Epithelial cell of prostate (primary cell): ENCODE measurements at regions not wholly inside any gene's neighbourhood (a gene's known extent, or its start where the extent isn't known, plus 50 kb on each side); places are given as distances from the start of the nearest gene placed in this dataset.

Experiments
- DNase-seq: peaks from one replicate; pipeline ENCODE4 v3.0.0-alpha.2; 2011; ENCODE audit warnings: low read depth, low spot score
- H3K27ac ChIP-seq: fragments of 450-650 bp; 2 replicates; pipeline ENCODE4 v1.5.1; 2017; ENCODE audit warnings: mild to moderate bottlenecking

DNA sequence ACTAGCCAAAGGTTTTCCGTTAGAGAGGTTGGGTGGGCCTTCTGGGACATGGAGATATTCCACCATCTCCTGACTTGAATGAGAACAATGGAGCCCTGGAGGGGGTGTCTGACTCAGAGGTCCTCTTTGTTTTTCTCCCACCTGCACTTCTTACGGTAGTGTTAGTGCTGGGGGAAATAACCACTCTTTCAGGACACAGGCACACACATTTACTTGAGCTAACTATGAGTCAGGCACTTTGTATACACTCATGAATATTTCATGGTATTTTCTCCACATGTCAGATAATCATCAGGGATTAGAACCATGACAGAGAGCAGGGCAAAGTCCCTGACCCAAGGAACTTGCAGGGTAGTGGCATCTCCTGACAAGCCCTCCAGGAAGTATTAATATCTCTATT is 439.1 kb downstream of the TSN start:
- DNase-seq, result no peak
- H3K27ac ChIP-seq, result no peak overlapping the region

DNA sequence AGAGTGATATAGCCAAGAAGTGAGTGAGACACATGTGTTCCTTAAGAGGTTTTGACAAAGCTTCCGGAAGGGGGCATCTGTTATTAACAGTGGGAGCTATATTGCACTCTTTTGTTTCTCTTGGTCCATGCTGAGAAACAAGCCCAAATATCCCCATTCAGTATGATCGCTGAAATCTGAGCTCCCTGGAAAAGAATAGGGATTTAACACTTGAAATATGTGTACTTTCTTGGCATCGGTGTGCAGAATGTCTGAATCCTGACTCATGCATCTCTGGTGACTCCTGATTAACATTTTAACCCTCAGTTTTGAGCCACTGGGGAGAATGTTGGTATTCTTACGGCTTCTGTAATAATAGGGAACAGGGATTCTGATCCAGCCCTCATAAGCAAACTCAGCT is 448.1 kb downstream of the TSN start:
- H3K27ac ChIP-seq, result no peak overlapping the region
- no peak for DNase-seq

DNA sequence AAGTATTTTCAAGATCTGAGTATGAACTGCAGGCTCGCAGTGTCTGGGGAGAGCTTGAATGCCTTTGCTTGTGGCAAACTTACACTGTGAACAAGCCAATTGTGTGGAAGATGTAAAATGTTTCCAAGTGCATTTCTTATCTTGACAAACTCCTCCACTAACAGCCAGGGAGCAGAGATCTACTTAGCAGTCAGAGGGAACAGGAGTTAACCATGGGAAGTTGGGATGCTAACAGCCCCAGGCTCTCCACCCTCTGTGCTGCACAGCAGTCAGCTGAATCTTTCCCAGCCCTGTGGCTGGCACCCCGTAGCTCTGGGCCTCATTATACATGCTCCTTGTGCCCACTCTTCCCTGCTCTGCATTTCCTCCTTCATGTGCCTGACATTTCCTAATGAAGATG is 450.2 kb downstream of the TSN start:
- no peak overlapping the region for H3K27ac ChIP-seq
- no peak for DNase-seq

DNA sequence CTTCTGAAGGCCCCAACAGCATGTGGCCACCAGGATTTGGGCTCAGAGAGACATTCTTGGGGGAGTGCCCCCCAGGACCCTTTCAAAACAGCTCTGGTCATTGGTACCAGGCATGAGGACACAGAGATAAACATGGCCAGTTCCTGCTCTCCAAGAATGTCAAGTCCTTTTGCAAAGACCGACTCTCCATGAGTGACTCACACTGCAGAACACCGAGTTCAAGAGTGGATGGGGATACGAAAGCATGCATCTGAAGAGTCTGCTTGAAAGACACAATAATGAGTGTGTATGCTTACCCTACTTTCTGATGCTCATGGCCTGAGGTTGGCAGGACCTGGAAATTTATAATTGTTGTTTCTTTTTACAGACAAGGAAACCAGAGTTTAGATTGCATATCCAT is 450.6 kb downstream of the TSN start:
- no peak overlapping the region for H3K27ac ChIP-seq
- no peak for DNase-seq

DNA sequence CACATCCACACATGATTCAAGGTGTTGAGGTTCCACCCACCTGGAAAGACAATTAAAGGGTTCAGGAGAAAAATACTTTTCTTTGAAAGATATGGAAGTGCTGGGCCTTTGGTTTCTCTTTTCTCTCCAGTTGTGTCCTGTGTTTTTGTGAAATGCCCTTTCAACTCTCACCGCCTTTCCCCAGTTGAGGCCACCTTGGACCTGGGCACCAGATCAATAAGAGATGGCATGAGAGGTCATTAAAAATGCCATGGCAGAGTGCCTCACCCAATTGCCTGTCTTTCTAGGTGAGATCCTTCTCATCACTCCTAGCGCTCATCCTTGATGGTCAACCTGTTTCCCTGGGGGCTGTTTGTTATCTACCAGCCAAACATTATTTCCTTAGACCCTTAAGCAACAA is 453.9 kb downstream of the TSN start:
- no peak for DNase-seq
- no peak overlapping the region for H3K27ac ChIP-seq

DNA sequence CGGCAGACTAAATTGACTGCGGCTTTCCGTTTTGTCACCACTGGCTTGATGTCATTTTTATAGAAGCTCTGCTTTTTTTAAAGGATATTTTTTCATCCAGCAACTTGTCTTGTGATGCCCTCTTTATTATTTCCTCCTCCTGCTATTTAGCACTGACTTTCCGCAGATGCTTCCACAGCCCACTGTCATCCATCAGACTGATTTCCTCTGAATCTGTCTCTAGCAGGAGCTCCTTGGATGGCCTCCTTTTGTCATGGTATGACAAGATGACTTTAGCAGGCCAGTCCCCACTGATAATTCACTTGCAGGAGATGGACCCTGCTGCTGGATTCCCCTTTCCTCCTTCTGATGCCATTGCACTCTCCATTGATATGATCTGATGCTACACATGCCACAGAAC is 454.6 kb downstream of the TSN start:
- no peak for DNase-seq
- no peak overlapping the region for H3K27ac ChIP-seq

DNA sequence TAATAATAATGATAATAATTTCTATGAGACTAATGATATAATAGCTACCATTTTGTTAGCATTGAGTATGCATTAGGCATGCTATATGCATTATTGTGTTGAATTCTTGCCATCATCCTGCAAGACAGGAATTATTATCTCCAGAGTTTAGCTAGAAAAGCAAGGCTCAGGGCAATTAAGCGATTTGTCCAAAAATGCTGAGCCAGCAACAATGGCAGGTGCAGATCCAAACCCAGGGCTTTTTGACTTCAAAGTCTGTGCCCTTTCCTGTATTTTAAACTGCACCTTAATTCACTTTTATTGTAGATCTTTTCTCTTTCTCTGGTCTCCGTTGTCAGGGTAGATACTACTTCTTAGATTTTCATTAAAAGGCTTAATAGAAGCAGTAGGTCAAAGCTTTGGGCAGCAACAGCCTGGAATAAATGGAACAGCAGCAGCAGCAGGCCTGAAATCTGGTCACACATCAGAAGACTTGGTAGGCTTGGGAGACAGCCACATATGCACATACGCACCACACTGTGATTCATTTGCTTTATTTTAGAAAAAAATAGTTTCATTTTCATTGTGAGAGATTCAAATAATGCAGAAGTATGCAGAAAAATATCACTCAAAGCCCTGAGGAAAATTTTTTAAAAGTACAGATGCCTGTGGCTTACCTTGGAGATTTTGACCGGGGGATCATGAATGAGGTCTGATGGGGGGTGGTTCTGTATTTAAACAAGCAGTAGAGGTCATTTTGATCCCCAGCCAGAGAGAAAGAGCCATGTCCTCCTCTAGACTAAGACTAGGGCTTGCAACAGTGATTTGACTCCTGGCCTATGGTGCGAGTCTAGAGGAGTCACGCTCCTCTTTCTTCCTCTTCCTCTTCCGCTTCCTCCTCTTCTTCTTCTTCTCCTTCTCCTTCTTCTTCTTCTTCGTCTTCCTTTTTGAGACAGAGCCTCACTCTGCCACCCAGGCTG is 455.7 kb downstream of the TSN start:
- DNase-seq, result no peak
- H3K27ac ChIP-seq, result no peak overlapping the region

DNA sequence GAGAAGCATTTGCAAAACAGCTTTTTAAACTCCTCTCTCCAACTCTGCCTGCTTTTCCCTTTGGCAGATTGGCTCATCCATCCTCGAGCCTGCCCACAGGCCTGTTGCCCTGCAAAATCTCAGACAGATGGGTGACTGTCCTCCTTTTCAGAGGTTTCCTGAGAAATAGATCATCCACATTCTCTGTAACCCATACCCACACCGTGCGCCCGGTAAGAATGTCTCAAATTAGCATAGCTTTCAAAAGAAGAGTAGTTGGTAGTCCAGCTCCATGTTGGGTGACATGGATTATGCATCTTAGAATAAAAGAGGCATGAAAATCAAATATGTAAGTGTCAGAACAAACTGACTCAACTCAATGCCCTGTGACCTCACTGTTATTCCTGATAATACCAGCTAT is 457.9 kb downstream of the TSN start:
- no peak overlapping the region for H3K27ac ChIP-seq

DNA sequence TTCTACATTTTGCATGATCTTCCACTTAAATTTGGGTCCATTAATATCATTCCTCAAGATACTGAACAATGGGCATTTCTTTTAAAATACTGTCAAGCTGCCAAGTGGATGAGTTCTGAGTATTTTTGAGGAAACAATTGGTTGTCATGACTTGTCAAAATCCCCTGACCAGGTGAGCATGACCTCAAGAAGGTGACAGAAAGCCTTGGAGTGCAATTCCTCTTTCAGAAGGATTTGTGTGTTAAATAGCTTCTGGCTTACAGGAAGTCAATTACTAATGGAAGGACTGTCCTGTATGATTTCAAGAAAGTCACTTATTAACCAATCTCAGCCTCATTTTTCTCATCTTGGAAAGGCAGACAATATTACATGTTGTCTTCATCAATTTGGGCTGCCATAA is 460.6 kb downstream of the TSN start:
- no peak for DNase-seq
- H3K27ac ChIP-seq, result no peak overlapping the region

More for the DNA sequence above, 457.9 kb downstream of the TSN start:
- DNase-seq, result no peak

DNA sequence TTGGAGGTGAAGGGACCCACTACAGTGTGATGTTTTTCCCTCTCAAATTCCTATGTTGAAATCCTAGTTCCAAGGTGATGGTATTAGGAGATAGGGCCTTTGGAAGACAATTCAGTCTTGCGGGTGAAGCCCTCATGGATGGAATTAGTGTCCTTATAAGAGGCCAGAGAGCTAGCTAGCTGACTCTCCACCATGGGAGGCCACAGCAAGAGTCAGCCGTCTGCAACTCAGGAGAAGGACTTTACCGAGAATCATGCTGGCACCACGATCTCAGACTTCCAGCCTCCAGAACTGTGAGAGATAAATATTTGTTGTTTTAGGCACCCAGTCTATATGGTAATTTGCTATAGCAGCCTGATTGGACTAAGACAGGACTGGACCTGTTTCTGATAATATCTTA is 461.4 kb downstream of the TSN start:
- DNase-seq, result no peak
- no peak overlapping the region for H3K27ac ChIP-seq

DNA sequence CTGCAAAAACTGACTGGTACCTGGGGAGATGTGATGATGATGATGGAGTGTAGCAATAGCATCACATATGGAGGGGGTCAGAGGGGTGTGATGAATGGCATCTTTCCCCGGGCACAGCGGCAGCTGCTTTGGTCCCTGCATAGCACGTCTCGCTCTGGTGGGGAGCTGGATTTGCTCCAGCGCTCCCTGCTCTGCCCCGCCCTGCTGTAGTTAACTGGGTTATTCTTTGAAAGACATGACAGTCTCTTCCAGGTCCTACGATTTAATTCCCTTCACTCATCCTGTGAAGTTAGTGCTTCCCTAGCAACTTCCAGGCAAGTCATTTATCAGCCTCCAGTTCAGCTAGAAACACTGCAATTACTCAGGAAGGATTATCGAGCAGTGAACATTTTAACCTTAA is 463.1 kb downstream of the TSN start:
- DNase-seq, result no peak
- no peak overlapping the region for H3K27ac ChIP-seq

DNA sequence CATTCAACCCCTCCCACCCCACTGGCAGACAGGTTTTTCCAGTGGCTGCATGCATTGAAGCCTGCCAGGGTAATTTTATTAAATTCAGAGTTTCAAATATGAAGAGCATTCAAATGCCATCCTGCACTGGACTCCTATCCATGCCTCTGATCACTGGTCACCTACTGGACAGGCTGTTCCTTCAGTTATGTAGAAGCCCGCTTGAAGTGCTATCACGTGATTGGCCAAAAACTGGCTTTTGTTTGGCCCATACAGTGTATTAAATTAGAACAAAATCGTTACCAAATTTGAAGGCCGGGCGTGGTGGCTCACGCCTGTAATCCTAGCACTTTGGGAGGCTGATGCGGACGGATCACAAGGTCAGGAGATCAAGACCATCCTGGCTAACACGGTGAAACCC is 464.1 kb downstream of the TSN start:
- DNase-seq, result no peak
- no peak overlapping the region for H3K27ac ChIP-seq

DNA sequence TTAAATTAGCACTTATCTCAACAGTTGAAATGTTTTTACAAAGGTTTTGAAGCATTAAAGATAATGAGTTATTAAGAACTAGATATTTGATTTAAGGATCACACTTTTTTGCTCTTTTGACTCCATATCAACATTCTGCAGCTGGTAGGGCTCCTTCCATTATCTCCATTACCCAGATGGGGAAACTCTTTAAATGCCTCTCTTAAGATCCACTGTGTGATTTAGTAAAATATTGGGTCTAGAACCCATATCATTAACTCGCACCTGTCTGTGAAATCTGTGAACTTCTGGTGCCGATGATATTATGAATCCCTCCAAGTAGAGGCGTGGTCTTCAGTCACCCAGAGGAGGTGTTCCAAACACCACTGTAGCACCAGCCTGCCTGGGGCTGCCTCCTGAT is 466.2 kb downstream of the TSN start:
- no peak overlapping the region for H3K27ac ChIP-seq
- DNase-seq, result no peak

DNA sequence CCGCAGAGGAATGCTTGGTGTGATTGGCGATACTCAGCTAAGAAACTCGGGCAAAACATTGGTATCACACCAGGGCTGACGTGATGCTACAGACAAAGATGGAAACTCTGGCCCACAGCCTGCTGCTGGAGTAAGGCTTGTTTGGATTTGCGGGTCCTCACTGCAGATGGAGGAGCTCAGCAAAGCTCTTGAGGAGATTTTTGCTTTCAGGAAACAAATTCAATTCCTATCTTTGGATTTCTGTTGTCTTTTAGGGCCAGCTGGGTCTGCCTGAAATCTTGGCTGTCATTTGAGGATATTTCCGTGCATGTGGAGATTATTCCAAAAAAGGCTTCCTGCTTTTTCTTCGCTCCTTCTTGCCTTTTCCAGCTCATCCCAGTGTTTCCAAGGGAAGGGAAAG is 475.8 kb downstream of the TSN start:
- no peak for DNase-seq
- no peak overlapping the region for H3K27ac ChIP-seq

DNA sequence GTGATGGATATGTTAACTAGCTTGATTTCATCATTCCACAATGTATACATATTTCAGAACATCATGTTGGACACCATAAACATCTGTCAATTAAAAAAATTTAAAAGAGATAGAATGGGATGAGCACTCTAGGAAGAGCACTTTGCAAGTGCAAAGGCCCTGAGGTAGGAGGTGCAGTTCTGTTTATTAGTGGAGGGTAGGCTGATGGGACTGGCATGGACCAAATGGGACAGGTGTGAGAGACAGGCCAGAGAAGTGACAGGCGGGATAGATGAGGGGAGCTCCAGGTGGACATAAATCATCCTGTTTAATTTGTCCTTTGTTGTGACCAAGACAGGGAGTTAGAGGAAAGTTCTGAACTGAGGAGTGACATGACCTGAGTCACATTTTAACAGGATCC is 477.9 kb downstream of the TSN start:
- no peak overlapping the region for H3K27ac ChIP-seq
- DNase-seq, result no peak

DNA sequence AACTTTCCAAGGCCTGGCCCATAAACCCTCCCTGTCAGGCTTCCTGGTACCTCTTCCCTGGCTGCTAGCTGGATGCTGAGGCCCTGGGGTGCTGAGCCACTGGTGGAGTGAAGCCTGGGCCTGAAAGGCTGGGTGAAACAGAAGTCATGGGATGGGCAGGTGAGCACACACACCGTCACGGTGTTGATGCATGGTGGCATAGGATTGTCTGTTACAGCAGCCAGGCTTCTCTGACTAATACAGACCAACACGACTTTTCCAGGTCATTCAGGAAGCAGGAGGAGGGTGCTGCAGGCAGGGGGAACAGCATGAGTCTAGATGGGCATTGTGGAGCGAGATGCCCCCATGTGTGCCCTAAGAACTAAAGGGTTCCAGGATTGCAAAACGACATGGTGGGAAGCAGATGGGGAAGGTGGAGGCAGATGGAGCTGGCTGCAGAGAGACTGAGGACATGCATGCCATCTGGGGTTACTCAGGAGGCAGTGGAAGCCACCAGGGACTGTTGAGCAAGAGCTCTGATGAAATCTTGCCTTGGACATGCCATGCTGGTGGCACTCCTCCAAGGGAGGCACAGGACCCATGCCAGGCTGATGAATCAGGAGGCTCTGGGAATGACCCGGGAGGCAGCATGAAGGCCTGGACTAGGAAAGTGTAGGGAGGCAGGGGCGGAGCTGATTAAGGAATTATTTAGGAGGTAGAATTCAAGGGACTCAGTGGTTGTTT is 480.9 kb downstream of the TSN start:
- DNase-seq, result no peak
- H3K27ac ChIP-seq, result no peak overlapping the region

DNA sequence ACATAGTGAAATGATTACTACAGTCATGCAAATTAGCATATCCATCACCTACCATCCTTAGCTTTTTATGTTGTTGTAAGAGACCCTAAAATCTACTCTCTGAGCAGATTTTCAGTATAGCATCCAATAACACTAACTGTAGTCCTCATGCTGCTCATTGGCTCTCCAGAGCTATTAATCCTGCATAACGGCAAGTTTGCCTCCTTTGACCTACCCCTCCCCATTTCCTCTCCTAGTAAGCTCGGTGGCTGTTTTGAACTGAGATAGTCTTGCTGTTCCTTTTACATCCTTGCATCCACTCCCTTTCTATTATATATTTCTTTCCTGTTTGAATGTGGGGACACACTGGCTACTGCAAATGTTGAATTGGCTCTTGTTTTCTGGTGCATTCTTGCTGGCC is 481.5 kb downstream of the TSN start:
- DNase-seq, result no peak
- no peak overlapping the region for H3K27ac ChIP-seq

DNA sequence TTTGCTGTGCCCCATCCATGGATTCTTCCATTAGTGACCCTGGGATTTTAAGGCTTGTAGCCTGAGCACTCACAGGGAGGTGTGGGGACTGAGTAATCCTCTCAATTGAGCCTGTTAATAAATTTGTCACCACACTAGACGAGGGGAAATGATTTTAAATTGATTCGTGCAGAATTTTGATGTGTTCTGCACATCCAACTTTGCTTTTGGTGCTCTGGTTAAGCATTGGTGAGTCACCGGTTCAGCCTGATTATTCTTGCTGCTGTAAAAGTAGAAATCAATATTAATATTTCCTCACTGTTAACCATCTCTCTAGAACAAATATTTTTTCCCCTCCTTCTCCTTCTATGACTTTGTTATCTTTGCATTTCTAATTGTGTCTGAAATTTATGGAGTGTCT is 482.0 kb downstream of the TSN start:
- H3K27ac ChIP-seq, result no peak overlapping the region
- DNase-seq, result no peak

DNA sequence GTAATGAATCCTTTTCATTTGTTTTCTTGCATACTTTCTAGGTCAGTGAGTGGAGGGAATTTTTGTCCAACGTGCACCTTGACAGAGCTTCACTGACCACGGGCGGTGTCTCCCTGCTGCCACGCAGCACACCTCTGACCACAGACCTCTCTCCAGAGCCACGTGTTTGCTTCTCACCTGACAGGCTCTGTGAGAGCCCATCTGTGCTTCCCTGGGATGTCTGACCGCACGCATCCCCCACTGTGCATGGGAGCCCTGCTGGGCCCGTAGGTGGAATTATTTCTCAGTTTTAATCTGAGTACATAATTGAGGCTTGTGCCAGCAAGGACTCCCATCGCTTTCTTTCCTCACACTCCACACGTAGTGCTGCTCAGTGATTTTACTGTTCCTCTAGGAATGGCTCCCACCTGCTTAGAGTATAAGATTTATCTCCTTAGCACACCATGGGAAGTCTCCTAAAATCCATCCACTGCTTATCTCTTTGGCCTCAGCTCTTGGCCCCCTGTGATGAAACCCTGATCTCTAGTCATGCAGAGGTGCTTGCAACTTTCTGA is 482.6 kb downstream of the TSN start:
- DNase-seq, result no peak
- no peak overlapping the region for H3K27ac ChIP-seq

DNA sequence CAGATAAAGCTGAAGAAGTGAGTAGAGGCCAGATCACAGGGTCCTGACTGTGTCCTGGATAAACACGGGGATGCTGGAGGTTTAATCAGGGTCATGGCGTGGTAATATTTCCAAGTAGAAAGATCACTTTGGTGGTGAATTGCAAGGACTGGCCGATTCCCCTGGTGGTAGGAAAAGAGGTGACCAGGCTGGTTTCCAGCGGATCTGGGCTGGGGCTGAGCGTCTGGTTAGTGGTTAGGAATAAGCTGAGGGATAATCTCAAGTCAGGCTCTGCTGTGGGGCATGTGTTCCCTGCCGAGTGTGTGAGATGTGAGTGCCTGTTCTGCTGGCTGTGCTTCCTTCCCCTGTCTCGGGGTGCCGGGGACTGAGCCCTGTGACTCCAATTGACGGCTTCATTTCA is 484.0 kb downstream of the TSN start:
- H3K27ac ChIP-seq, result no peak overlapping the region
- no peak for DNase-seq

DNA sequence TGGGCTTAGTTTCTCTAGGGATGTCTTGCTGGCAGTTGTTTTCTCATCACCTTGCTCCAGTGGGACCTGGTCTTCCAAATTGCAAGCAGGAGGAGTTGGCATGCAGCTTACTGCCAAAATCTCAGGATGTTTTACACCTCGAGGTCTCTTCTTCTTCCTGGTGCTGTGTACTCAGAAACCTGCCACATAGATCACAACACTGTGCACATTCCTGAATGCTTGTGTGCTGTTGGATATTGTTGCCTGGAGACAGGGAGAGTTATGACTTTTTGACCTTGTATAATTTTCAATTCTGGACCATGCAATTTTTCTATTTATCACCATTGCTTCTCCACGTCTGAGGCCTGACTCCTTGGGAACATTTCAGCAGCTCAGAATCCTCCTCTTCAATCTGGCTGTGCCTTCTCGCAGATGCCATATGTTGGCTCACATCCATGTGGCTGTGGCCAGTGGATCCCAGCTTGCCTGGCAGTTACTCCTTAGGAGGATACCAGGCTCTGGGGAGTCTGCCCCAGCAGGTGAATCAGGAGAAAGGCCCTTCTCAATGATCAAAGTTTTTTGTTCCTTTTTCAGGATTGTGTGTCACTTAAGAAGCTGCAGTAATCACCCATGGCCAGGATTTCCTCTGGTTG is 489.3 kb downstream of the TSN start:
- no peak for DNase-seq
- no peak overlapping the region for H3K27ac ChIP-seq
